Stimulated activated CD4-positive, alpha-beta T cell treated with anti-CD3 and anti-CD28 coated beads, Interleukin-4, amount 100 ng/mL, for 24 hours (primary cell): ENCODE measurements at regions not wholly inside any gene's neighbourhood (a gene's known extent, or its start where the extent isn't known, plus 50 kb on each side); places are given as distances from the start of the nearest gene placed in this dataset.

Experiments used
- DNase-seq: peaks from one replicate; pipeline ENCODE4 v3.0.0-alpha.2; 2020

GRCh38 chr6:163941624-163941976, 527.1 kb downstream of the QKI start:
- no peak for DNase-seq

GRCh38 chr6:163940705-163941623, 526.4 kb downstream of the QKI start:
- DNase-seq, result no peak

- no peak for DNase-seq
Observed at GRCh38 chr6:163937071-163937470, 522.6 kb downstream of the QKI start.

GRCh38 chr6:163935158-163935762, 520.7 kb downstream of the QKI start:
- DNase-seq, result no peak

- DNase-seq, result no peak
Observed at GRCh38 chr6:163930012-163930411, 515.5 kb downstream of the QKI start.

GRCh38 chr6:163929538-163929937, 515.0 kb downstream of the QKI start:
- DNase-seq, result no peak

GRCh38 chr6:163926642-163927041, 512.1 kb downstream of the QKI start:
- no peak for DNase-seq

GRCh38 chr6:163925839-163926238, 511.3 kb downstream of the QKI start:
- no peak for DNase-seq

- DNase-seq, result no peak
Observed at GRCh38 chr6:163923658-163924411, 509.3 kb downstream of the QKI start.

- no peak for DNase-seq
Observed at GRCh38 chr6:163922562-163922961, 508.0 kb downstream of the QKI start.

GRCh38 chr6:163919652-163920051, 505.1 kb downstream of the QKI start:
- DNase-seq, result no peak

GRCh38 chr6:163916315-163917081, 502.0 kb downstream of the QKI start:
- no peak for DNase-seq

- DNase-seq, result no peak
Observed at GRCh38 chr6:163915131-163915530, 500.6 kb downstream of the QKI start.

- no peak for DNase-seq
Observed at GRCh38 chr6:163913045-163913444, 498.5 kb downstream of the QKI start.

- no peak for DNase-seq
Observed at GRCh38 chr6:163906006-163906710, 491.6 kb downstream of the QKI start.

GRCh38 chr6:163904186-163904585, 489.7 kb downstream of the QKI start:
- no peak for DNase-seq

- no peak for DNase-seq
Observed at GRCh38 chr6:163903541-163903940, 489.0 kb downstream of the QKI start.

- DNase-seq, result no peak
Observed at GRCh38 chr6:163902993-163903392, 488.5 kb downstream of the QKI start.

GRCh38 chr6:163901681-163902080, 487.2 kb downstream of the QKI start:
- no peak for DNase-seq

GRCh38 chr6:163900570-163900969, 486.1 kb downstream of the QKI start:
- no peak for DNase-seq

- no peak for DNase-seq
Observed at GRCh38 chr6:163897669-163898068, 483.2 kb downstream of the QKI start.

- no peak for DNase-seq
Observed at GRCh38 chr6:163897030-163897429, 482.5 kb downstream of the QKI start.
